Naive thymus-derived CD4-positive, alpha-beta T cell (primary cell): ENCODE measurements at regions not wholly inside any gene's neighbourhood (a gene's known extent, or its start where the extent isn't known, plus 50 kb on each side); places are given as distances from the start of the nearest gene placed in this dataset.

Source experiments
- ATAC-seq: fragments of 150-1000 bp; cut with Tn5 transposase; 2 replicates; pipeline ENCODE4 v1.10.0; 2021; ENCODE audit warnings: mild to moderate bottlenecking, moderate library complexity
- CTCF ChIA-PET: fragments of 350-600 bp; sonication (Branson Sonifier 250); formaldehyde crosslinking; loops from one replicate; lab custom pipeline; 2021; ENCODE audit warnings: antibody characterized with exemption; lab: Charles Lee
- POLR2A ChIA-PET: fragments of 350-600 bp; sonication (Branson Sonifier 250); formaldehyde crosslinking; loops from one replicate; lab custom pipeline; 2021; ENCODE audit warnings: antibody characterized with exemption, inconsistent platforms; lab: Charles Lee
- DNase-seq, 9 donors: peaks; one replicate each; pipeline versions ENCODE4 v3.0.0 to v3.0.0-alpha.2; 2020 to 2022; ENCODE audit warnings: mixed read lengths in 1 of 9
- H3K27ac ChIP-seq: one replicate; pipeline ENCODE4 v1.7.0; 2013; ENCODE audit warnings: mild to moderate bottlenecking, low read depth, low read length, moderate library complexity
- H3K27me3 ChIP-seq, 2 donors: one replicate each; pipeline ENCODE4 v1.7.0; 2013; ENCODE audit warnings: low read length in 2 of 2, mild to moderate bottlenecking in 2 of 2, moderate library complexity in 2 of 2; ENCODE audit not compliant: control insufficient read depth in 2 of 2, insufficient read depth in 2 of 2
- H3K36me3 ChIP-seq, 3 experiments: 1 replicate in 2 of 3; 2 replicates in 1 of 3; pipeline ENCODE4 v1.7.0; 2013; ENCODE audit warnings: low read length in 3 of 3, mild to moderate bottlenecking in 3 of 3, moderate library complexity in 1 of 3; ENCODE audit not compliant: insufficient read depth in 3 of 3, control insufficient read depth in 2 of 3
- H3K4me1 ChIP-seq, 2 donors: one replicate each; pipeline ENCODE4 v1.7.0; 2013; ENCODE audit warnings: low read length in 2 of 2, mild to moderate bottlenecking in 2 of 2, moderate library complexity in 1 of 2; ENCODE audit not compliant: control insufficient read depth in 2 of 2, insufficient read depth in 2 of 2
- H3K4me3 ChIP-seq: 2 replicates; pipeline ENCODE4 v1.7.0; 2013; ENCODE audit warnings: mild to moderate bottlenecking, low read length
- H3K9me3 ChIP-seq, 3 experiments: 1 replicate in 2 of 3; 2 replicates in 1 of 3; pipeline ENCODE4 v1.7.0; 2013; ENCODE audit warnings: low read length in 3 of 3; ENCODE audit not compliant: control insufficient read depth in 2 of 3
- H3K27ac Mint-ChIP-seq, 9 donors: one replicate each; pipeline ENCODE4 v1.8.0; 2020 to 2022; ENCODE audit warnings: mixed read lengths in 9 of 9, mild to moderate bottlenecking in 8 of 9, moderate library complexity in 5 of 9, inconsistent platforms in 2 of 9
- H3K27me3 Mint-ChIP-seq, 5 donors: one replicate each; pipeline ENCODE4 v1.8.0; 2021 to 2022; ENCODE audit warnings: mixed read lengths in 5 of 5, mild to moderate bottlenecking in 1 of 5
- H3K36me3 Mint-ChIP-seq, 5 donors: one replicate each; pipeline ENCODE4 v1.8.0; 2020 to 2022; ENCODE audit warnings: mixed read lengths in 5 of 5, mild to moderate bottlenecking in 3 of 5, inconsistent platforms in 1 of 5
- H3K4me1 Mint-ChIP-seq, 7 donors: one replicate each; pipeline ENCODE4 v1.8.0; 2020 to 2022; ENCODE audit warnings: mixed read lengths in 7 of 7, mild to moderate bottlenecking in 3 of 7, inconsistent platforms in 1 of 7
- H3K4me3 Mint-ChIP-seq, 10 donors: one replicate each; pipeline ENCODE4 v1.8.0; 2020 to 2022; ENCODE audit warnings: mild to moderate bottlenecking in 10 of 10, mixed read lengths in 10 of 10, moderate library complexity in 6 of 10, inconsistent platforms in 2 of 10
- H3K9me3 Mint-ChIP-seq, 11 donors: one replicate each; pipeline ENCODE4 v1.8.0; 2020 to 2022; ENCODE audit warnings: mixed read lengths in 11 of 11, mild to moderate bottlenecking in 4 of 11, inconsistent platforms in 1 of 11, moderate library complexity in 1 of 11
- intact Hi-C, 2 donors: fragments of 100-400 bp; cut with micrococcal nuclease; formaldehyde crosslinking; loops; one replicate each; pipeline ENCODE4 v1.15.1; 2023

- no peaks in the 10 kb centered on the region for H3K36me3 ChIP-seq
- H3K27ac Mint-ChIP-seq = peak overlapping the region in 3 of 9 donors; percentile 11 to 83 (median 78)
- peak; percentile 96 for ATAC-seq
These were observed 123.1 kb upstream of the ADO start for GRCh38 chr10:62681211-62681940.

GRCh38 chr10:62684911-62685310, 119.6 kb upstream of the ADO start:
- Histone ChIP-seq H3K4me1 (peaks cover 17 to 31% of the 10 kb centered on the region in 2 donors), H3K36me3 (no peaks in the 10 kb centered on the region), H3K27ac (no peak overlapping the region), H3K27me3 (no peaks in the 10 kb centered on the region), H3K4me3 (no peak overlapping the region), H3K9me3 (no peaks in the 10 kb centered on the region)
- ChIA-PET CTCF (no interaction called here), POLR2A (no interaction called here)
- H3K27me3 Mint-ChIP-seq = no peaks in the 10 kb centered on the region
- intact Hi-C loops = loop anchor here in 1 of 2 donors (5.0 kb wide), 1 partner anchor 48 kb away; no protein-coding TSS in a partner anchor
- no peak overlapping the region for H3K4me3 Mint-ChIP-seq
- H3K4me1 Mint-ChIP-seq = peaks cover 21 to 56% (median 26%) of the 10 kb centered on the region in 7 donors
- no peak for ATAC-seq
- peaks cover 0 to 18% (median 6%) of the 10 kb centered on the region in 11 donors for H3K9me3 Mint-ChIP-seq
- H3K27ac Mint-ChIP-seq = no peak overlapping the region
- H3K36me3 Mint-ChIP-seq = peaks cover 0 to 16% (median 9%) of the 10 kb centered on the region in 5 donors
- no peak for DNase-seq

More at GRCh38 chr10:62681211-62681940, 123.1 kb upstream of the ADO start:
- peak in 8 of 9 donors; percentile 7 to 84 (median 22) for DNase-seq
- Histone ChIP-seq H3K27me3 (no peaks in the 10 kb centered on the region), H3K4me3 (no peak overlapping the region), H3K27ac (no peak overlapping the region), H3K9me3 (no peaks in the 10 kb centered on the region), H3K4me1 (peaks cover 6 to 18% of the 10 kb centered on the region in 2 donors)
- H3K9me3 Mint-ChIP-seq = peaks cover 0 to 16% (median 6%) of the 10 kb centered on the region in 11 donors
- H3K27me3 Mint-ChIP-seq = peaks cover 0 to 6% (median 0%) of the 10 kb centered on the region in 5 donors
- peak overlapping the region in 1 of 10 donors; percentile 59 for H3K4me3 Mint-ChIP-seq
- intact Hi-C loops = loop anchor here (1.0 to 2.0 kb wide), 7 partner anchors 44 to 175 kb away; partner anchors contain the start of gene EGR2 (in 1 of the 2)
- ChIA-PET CTCF (interaction anchor here (1.1 kb wide), 1 partner anchor 135 kb away, joined by 3 read pairs; no protein-coding TSS in a partner anchor), POLR2A (interaction anchor here (0.7 kb wide), 1 partner anchor 16 kb away, joined by 3 read pairs; no protein-coding TSS in a partner anchor)
- peaks cover 8 to 45% (median 14%) of the 10 kb centered on the region in 7 donors for H3K4me1 Mint-ChIP-seq
- H3K36me3 Mint-ChIP-seq = peaks cover 0 to 22% (median 7%) of the 10 kb centered on the region in 5 donors

- Histone ChIP-seq H3K27ac (no peak overlapping the region), H3K9me3 (no peaks in the 10 kb centered on the region), H3K27me3 (no peaks in the 10 kb centered on the region), H3K4me3 (no peak overlapping the region), H3K4me1 (peaks cover 23 to 30% of the 10 kb centered on the region in 2 donors), H3K36me3 (no peaks in the 10 kb centered on the region)
- Mint-ChIP-seq H3K27ac (no peak overlapping the region), H3K27me3 (no peaks in the 10 kb centered on the region), H3K4me3 (no peak overlapping the region), H3K36me3 (peaks cover 0 to 16% (median 9%) of the 10 kb centered on the region in 5 donors), H3K9me3 (peaks cover 0 to 18% (median 6%) of the 10 kb centered on the region in 11 donors), H3K4me1 (peaks cover 29 to 57% (median 36%) of the 10 kb centered on the region in 7 donors)
- CTCF ChIA-PET = no interaction called here
- ATAC-seq (no peak), DNase-seq (no peak)
- POLR2A ChIA-PET = no interaction called here
- intact Hi-C loops = loop anchor here in 1 of 2 donors (5.0 kb wide), 1 partner anchor 50 kb away; no protein-coding TSS in a partner anchor
These were observed 117.2 kb upstream of the ADO start for GRCh38 chr10:62687230-62687748.

- POLR2A ChIA-PET = interaction anchor here (0.7 kb wide), 1 partner anchor 133 kb away, joined by 7 read pairs; no protein-coding TSS in a partner anchor
- H3K27me3 Mint-ChIP-seq = no peaks in the 10 kb centered on the region
- H3K27me3 ChIP-seq = no peaks in the 10 kb centered on the region
- intact Hi-C loops = loop anchor here in 1 of 2 donors (5.0 kb wide), 1 partner anchor 52 kb away; no protein-coding TSS in a partner anchor
- CTCF ChIA-PET = interaction anchor here (0.6 kb wide), 1 partner anchor 49 kb away, joined by 6 read pairs; no protein-coding TSS in a partner anchor
- H3K4me1 Mint-ChIP-seq = peaks cover 25 to 52% (median 42%) of the 10 kb centered on the region in 7 donors
- H3K36me3 Mint-ChIP-seq = peaks cover 0 to 14% (median 9%) of the 10 kb centered on the region in 5 donors
- no peak overlapping the region for H3K4me3 ChIP-seq
- H3K9me3 ChIP-seq = no peaks in the 10 kb centered on the region
- peak overlapping the region in 7 of 9 donors; percentile 10 to 65 (median 50) for H3K27ac Mint-ChIP-seq
- DNase-seq (no peak), ATAC-seq (no peak)
- H3K4me1 ChIP-seq = peaks cover 24 to 31% of the 10 kb centered on the region in 2 donors
- peak overlapping the region; percentile 6 to 79 (median 67) for H3K4me3 Mint-ChIP-seq
- H3K9me3 Mint-ChIP-seq = peaks cover 0 to 18% (median 6%) of the 10 kb centered on the region in 11 donors
- no peaks in the 10 kb centered on the region for H3K36me3 ChIP-seq
- H3K27ac ChIP-seq = no peak overlapping the region
These were observed 115.4 kb upstream of the ADO start for GRCh38 chr10:62688971-62689700.

- Mint-ChIP-seq H3K36me3 (peaks cover 0 to 14% (median 9%) of the 10 kb centered on the region in 5 donors), H3K4me3 (peak overlapping the region; percentile 6 to 79 (median 67)), H3K9me3 (peaks cover 0 to 18% (median 6%) of the 10 kb centered on the region in 11 donors), H3K27me3 (no peaks in the 10 kb centered on the region), H3K27ac (peak overlapping the region in 7 of 9 donors; percentile 4 to 65 (median 50)), H3K4me1 (peaks cover 27 to 57% (median 48%) of the 10 kb centered on the region in 7 donors)
- no peak overlapping the region for H3K27ac ChIP-seq
- H3K9me3 ChIP-seq = no peaks in the 10 kb centered on the region
- CTCF ChIA-PET = interaction anchor here (0.6 kb wide), 1 partner anchor 49 kb away, joined by 6 read pairs; no protein-coding TSS in a partner anchor
- H3K4me1 ChIP-seq = peaks cover 30 to 37% of the 10 kb centered on the region in 2 donors
- H3K36me3 ChIP-seq = no peaks in the 10 kb centered on the region
- ATAC-seq (peak; percentile 43), DNase-seq (peak in 4 of 9 donors; percentile 12 to 24 (median 18))
- POLR2A ChIA-PET = interaction anchor here (0.7 kb wide), 1 partner anchor 133 kb away, joined by 7 read pairs; no protein-coding TSS in a partner anchor
- intact Hi-C loops = loop anchor here in 1 of 2 donors (5.0 kb wide), 3 partner anchors 43 to 128 kb away; partner anchors contain the start of gene EGR2
- peak overlapping the region; percentile 23 for H3K4me3 ChIP-seq
- no peaks in the 10 kb centered on the region for H3K27me3 ChIP-seq
These were observed 114.8 kb upstream of the ADO start for GRCh38 chr10:62689712-62690111.
